ENCODE measurements at regions not wholly inside any gene's neighbourhood (a gene's known extent, or its start where the extent isn't known, plus 50 kb on each side); places are given as distances from the start of the nearest gene placed in this dataset.

DNA sequence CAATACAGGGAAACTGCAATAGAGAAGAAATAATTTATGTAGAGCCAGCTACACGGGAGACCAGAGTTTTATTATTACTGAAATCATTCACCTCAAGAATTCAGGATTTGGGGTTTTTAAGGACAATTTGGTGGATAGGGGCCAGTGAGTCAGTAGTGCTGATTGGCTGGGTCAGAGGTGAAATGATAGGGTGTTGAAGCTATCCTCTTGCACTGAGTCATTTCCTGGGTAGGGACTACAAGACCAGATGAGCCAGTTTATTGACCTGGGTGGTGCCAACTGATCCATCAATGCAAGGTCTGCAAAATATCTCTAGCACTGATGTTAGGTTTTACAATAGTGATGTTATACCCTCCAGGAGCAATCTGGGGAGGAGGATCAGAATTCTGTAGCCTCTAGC, 486.3 kb downstream of the LRIG3 start:
- Histone ChIP-seq H3K4me3 (no peak overlapping the region), H3K36me3 (no peaks in the 10 kb centered on the region), H3K27ac (no peak overlapping the region), H3K27me3 (no peaks in the 10 kb centered on the region), H3K9me3 (no peaks in the 10 kb centered on the region), H3K4me1 (no peaks in the 10 kb centered on the region)
- TF ChIP-seq, protein P1, sequence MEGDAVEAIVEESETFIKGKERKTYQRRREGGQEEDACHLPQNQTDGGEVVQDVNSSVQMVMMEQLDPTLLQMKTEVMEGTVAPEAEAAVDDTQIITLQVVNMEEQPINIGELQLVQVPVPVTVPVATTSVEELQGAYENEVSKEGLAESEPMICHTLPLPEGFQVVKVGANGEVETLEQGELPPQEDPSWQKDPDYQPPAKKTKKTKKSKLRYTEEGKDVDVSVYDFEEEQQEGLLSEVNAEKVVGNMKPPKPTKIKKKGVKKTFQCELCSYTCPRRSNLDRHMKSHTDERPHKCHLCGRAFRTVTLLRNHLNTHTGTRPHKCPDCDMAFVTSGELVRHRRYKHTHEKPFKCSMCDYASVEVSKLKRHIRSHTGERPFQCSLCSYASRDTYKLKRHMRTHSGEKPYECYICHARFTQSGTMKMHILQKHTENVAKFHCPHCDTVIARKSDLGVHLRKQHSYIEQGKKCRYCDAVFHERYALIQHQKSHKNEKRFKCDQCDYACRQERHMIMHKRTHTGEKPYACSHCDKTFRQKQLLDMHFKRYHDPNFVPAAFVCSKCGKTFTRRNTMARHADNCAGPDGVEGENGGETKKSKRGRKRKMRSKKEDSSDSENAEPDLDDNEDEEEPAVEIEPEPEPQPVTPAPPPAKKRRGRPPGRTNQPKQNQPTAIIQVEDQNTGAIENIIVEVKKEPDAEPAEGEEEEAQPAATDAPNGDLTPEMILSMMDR (IDR thresholded peaks at IDR 0.05) = no peak
- no peak for DNase-seq (ENCODE audit: low spot score)

DNA sequence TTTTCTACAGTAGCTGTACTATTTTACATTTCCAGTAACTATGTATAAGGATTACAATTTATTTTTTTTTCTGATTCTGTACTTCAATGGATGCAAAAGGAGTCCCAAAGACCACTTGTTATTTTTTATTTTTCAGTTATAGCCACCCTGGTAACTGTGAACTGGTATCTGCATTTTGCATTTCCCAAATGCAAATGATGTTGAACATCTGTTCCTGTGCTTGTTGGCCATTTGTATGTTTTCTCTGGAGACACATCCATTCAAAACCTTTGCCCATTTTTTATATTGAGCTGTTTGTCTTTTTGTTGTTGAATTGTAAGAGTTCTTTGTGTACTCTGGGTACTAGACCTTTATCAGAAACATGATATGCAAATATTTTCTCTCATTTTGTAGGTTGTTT, 485.6 kb downstream of the LRIG3 start:
- TF ChIP-seq, protein P1 (IDR thresholded peaks at IDR 0.05) = no peak
- H3K36me3 ChIP-seq = no peaks in the 10 kb centered on the region

DNA sequence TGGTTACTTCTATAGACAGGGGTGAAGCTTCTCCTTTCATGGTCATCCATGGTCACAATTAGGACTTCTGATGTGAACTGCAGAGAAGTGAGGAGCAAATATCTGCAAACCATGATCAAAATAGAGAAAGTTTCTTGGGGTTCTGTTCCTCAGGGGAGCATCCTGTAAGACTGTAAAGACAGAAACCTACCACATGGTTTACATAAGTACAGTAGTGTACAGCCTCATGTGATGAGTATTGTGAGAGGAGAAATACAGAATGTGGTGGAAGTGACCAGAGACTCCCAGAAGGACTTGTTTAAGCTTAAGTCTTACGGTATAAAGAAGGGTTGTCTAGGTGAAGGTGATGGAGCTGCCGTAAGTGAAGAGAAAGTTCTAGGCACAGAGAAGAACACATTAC, 484.7 kb downstream of the LRIG3 start:
- no peak for DNase-seq (ENCODE audit: low spot score)
- Histone ChIP-seq H3K36me3 (no peaks in the 10 kb centered on the region), H3K4me3 (no peak overlapping the region), H3K27ac (no peak overlapping the region), H3K4me1 (no peaks in the 10 kb centered on the region), H3K27me3 (no peaks in the 10 kb centered on the region), H3K9me3 (no peaks in the 10 kb centered on the region)
- TF ChIP-seq, protein P1 (IDR thresholded peaks at IDR 0.05) = no peak

More for the DNA sequence above, 485.6 kb downstream of the LRIG3 start:
- Histone ChIP-seq H3K27me3 (no peaks in the 10 kb centered on the region), H3K4me1 (no peaks in the 10 kb centered on the region), H3K4me3 (no peak overlapping the region), H3K27ac (no peak overlapping the region), H3K9me3 (no peaks in the 10 kb centered on the region)
- no peak for DNase-seq (ENCODE audit: low spot score)

DNA sequence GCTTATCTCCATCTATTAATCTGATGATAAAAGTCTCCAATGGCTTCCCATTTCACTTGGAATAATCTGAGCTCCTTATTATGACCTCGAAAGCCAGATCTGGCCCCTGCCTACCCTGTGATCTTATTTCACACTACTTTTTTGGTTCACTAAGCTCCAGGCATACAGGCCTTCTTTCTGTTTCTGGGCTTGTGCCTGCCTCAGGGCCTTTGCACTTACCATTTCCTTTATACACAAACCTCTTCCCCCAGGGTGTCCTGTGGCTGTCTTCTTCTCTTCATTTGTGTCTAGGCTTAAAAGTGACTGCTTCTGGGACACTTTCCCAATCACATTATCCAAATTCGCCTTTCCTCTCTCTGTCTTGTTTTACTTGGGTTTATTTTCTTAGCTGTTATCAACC, 478.8 kb downstream of the LRIG3 start:
- Histone ChIP-seq H3K36me3 (no peaks in the 10 kb centered on the region), H3K27ac (no peak overlapping the region), H3K4me3 (no peak overlapping the region), H3K4me1 (no peaks in the 10 kb centered on the region), H3K27me3 (no peaks in the 10 kb centered on the region), H3K9me3 (no peaks in the 10 kb centered on the region)
- TF ChIP-seq, protein P1 (IDR thresholded peaks at IDR 0.05) = no peak
- DNase-seq (ENCODE audit: low spot score) = no peak

DNA sequence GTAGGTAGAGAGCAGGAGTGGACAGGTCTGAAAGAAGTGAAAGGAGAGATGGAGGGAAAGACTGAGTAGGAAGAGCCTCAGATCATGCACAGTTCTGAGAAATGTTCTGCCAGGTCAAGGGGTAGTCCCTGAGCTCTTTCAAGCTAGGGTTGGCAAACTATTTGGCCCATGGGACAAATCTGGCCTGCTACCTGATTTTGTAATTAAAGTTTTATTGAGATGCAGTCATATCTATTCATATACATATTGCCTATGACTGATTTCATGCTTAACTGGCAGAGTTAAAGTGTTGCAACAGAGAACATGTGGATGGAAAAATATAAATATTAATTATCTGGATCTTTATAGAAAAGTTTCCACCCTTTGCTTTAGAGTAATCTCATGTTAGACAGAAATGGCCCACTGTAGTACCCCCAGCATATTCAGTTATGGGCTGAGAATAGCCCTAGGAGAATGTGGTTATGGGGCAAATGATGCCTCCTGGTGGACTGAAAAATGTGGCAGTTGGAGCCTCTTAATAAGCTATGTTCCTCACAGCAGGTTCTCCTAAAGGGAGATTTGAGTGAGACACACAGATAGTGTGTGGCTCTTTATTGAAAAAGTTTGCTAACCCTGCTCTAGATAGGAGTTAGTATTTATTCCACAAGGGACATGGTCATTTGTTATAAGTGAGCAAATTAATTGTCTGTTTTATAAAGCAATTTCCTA, 476.9 kb downstream of the LRIG3 start:
- no peaks in the 10 kb centered on the region for H3K4me1 ChIP-seq
- no peak for DNase-seq (ENCODE audit: low spot score)
- no peak overlapping the region for H3K4me3 ChIP-seq
- TF ChIP-seq, protein P1 (IDR thresholded peaks at IDR 0.05) = peak in 1 of 2 donors; percentile 54
- H3K27me3 ChIP-seq = no peaks in the 10 kb centered on the region
- H3K9me3 ChIP-seq = no peaks in the 10 kb centered on the region
- no peaks in the 10 kb centered on the region for H3K36me3 ChIP-seq
- H3K27ac ChIP-seq = no peak overlapping the region

DNA sequence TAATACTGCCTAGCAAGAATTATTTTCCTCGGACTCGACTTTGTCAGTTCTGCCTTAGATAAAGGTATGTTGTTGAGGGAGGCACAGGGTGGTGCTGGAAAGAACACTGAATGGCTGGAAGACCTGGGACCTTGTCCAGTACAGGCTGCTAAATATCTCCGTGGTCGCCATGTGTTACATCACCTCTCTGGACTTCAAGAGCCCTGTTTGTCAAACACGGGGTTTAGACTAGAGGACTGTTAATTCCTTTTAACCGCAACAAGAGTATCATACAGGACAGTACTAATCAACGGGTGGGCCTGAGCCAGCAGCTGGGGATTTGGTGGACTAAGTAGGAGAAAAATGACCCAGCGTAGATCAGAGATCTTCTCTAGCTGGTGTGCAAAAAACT, 476.3 kb downstream of the LRIG3 start:
- Histone ChIP-seq H3K9me3 (no peaks in the 10 kb centered on the region), H3K36me3 (no peaks in the 10 kb centered on the region), H3K4me1 (no peaks in the 10 kb centered on the region), H3K27me3 (no peaks in the 10 kb centered on the region), H3K27ac (no peak overlapping the region), H3K4me3 (no peak overlapping the region)
- TF ChIP-seq, protein P1 (IDR thresholded peaks at IDR 0.05) = no peak
- no peak for DNase-seq (ENCODE audit: low spot score)
